ENCODE measurements at regions not wholly inside any gene's neighbourhood (a gene's known extent, or its start where the extent isn't known, plus 50 kb on each side); places are given as distances from the start of the nearest gene placed in this dataset.

- DNase-seq = no peak
Measured at GRCh38 chr1:17982197-17982596, 125.4 kb upstream of the IGSF21 start.

DNA sequence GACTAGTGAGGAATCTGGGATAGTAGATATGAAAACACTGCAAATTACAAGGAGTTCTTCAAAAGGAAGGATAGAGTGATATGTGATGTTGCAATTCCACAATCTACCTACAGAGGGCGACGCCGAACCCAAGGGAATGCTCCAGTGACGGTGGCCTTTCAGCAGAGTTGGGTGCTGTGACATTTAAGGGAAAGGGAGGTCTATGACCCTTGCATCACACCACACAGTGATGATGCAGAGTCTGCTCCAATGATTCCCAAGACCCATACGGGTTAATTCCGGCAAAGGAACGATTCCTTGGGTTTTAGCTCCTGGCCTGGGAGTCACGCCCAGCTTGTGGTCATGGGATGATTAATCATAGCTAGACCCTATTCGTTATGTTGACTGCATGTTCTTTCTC, 123.0 kb upstream of the IGSF21 start:
- DNase-seq = peak; percentile 60

- no peak for DNase-seq
Measured at GRCh38 chr1:17986156-17986555, 121.4 kb upstream of the IGSF21 start.

GRCh38 chr1:17990401-17990800, 117.2 kb upstream of the IGSF21 start:
- DNase-seq = no peak

GRCh38 chr1:17991996-17992395, 115.6 kb upstream of the IGSF21 start:
- DNase-seq = no peak

DNA sequence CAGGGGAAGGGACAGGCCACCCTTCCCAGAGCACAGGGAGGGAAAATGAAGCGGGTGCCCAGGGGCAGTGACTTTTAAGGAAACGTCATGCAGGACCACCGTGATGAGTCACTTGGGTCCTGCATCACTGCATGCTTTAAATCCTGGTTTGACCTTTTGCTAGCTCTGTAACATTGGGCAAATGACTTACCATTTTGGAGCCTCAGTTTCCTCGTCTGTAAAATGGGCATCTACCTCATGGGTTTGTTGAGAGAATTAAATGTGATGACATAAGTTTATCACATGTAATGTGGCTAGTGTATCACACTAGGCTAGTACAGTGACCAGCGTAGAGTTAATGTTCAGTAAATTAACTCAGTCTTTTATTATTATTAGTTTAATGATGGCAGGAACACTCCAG, 114.8 kb upstream of the IGSF21 start:
- DNase-seq = no peak

DNA sequence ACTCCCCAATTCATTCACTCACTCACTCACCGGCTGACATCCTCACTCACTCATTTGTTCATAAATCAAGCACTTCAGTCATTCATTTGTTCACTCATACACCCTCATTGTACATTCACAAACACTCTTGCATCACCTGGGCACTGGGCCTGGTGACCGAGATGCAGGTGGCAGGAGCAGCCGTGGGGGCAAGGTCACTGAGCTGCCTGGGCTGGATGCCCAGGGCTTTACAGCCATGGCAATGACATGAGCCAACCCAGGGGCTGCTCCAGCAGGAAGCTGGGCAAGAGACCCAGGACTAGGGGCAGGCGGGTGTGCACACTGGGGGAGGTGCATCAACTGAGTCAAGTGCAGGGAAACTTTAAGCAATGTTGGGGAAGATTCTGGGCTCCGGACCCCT, 113.6 kb upstream of the IGSF21 start:
- no peak for DNase-seq

DNA sequence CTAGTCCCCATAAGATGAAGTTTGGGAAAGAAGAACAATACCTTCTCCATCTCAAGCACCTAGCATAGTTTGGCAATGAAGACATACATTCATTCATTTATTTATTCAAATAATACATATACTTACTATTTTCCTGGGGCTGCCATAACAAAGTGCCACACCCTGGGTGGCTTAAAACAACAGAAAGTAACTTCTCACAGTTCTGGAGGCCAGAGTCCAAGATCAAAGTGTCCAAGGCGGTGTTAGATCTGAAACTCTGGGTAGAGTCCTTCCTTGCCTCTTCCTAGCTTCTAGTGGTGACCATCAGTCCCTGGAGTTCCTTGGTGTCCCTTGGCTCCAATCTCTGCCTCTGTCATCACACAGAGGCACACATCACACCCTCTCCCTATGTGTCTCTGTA, 112.1 kb upstream of the IGSF21 start:
- no peak for DNase-seq

DNA sequence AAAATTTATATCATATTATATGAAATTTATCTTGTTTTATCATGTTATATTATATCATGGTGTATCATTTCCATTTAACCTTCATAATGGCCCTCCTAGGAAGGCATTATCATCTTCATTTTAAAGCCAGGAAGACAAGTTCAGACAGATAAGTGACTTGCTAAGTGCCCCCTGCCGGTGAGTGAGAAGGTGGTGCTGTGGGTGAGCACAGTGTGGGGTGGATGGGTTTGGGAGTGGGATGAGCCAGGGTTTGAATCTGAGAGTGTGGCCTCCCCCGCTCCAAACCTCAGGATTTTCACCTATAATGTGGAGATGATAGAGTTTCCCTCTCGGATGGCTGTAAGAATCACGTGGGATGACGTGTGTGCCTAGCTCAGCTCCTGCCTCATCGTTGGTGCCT, 108.7 kb upstream of the IGSF21 start:
- DNase-seq = peak; percentile 18

- DNase-seq = no peak
Measured at GRCh38 chr1:17999884-18000283, 107.7 kb upstream of the IGSF21 start.

GRCh38 chr1:18001725-18002124, 105.9 kb upstream of the IGSF21 start:
- no peak for DNase-seq

DNA sequence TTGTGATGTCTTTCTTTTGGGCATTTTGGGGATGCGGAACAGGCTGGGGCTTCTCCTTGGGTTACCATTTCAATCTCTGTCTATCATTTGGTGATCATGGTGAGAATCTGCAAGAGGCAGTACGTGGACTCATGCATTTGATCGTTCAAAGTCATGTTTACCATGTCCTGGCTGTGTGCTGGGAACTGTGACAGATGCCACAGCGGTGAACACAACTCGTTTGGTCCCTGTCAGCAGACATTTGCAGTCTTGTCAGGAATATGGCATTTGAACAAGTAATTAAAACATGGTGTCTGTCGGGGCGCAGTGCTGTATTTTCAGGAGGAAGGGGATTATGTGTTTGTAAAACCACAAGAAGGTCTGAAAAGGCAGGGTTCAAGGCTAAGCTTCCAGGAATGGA, 103.3 kb upstream of the IGSF21 start:
- DNase-seq = no peak

GRCh38 chr1:18005238-18005637, 102.4 kb upstream of the IGSF21 start:
- DNase-seq = no peak

DNA sequence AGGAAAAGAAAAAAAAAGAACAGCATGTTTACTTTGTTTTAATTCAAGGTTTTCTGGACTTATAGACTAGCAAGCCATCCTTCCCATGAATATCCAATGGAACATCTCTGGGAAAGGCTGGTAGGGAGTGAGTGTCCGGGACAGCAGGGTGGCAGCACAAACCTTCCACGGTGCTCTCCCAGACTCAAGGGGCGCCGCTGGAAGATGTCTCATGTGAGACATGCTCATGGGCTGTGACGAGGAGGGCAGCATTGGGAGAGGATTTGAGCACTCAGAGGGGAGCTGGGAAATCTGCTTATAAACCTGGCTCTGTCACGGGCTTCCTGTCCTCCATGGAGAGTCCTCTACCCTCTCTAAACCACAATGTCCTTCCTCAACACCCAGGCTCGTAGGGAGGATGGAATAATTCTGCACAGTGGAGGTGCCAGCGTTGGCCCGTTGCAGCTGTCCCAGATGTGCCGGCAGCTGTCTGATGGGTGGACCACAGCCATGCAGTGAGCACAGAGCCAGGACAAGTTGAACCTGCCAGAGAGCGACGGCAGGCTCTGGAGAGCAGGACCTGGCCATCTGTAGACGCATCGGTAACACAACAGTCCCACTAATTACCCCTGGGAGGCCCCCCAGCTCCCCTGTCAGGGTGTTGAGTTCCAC, 100.1 kb upstream of the IGSF21 start:
- no peak for DNase-seq

DNA sequence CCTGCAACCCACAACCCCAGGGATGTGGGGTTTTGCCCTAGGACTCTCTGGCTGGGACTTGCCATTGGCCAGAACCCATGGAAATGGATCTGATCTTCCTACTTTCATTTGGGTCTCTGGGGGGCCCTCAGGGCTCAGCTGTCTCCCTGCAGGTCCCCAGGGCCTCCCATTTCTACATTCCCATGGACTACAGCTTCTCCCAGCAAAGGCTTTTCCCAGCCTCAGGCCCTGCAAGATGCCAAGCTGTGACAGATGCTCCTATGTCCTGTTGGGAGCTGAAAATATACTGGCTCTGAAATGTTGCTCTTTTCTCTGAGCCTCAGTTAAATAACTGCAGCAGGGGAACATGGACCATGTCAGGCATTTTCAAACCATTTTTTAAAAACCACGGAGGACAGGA, 99.5 kb upstream of the IGSF21 start:
- no peak for DNase-seq

GRCh38 chr1:18009055-18009454, 98.5 kb upstream of the IGSF21 start:
- DNase-seq = no peak

DNA sequence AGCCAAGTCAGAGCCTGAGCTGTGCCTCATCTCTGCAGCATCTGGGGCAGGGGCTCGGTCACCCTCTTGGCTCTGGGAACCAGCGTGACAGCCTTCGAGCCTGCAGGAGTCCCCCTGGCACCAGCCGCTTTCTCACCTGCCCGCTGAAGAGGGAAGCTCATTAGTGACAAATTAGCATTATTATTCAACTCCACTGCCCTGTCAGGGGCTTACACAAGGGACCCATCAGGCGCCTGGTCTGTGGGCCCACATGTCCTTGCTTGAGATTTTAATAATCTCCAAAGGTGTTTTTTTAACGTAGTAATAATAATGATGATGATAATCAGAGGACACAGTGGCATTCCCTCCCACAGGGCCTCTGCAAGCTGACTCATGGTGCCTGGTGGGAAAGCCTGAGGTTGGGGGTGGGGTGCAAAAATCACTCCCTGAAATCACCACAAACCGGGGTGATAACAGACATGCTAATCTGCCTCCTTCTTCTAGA, 98.1 kb upstream of the IGSF21 start:
- no peak for DNase-seq

DNA sequence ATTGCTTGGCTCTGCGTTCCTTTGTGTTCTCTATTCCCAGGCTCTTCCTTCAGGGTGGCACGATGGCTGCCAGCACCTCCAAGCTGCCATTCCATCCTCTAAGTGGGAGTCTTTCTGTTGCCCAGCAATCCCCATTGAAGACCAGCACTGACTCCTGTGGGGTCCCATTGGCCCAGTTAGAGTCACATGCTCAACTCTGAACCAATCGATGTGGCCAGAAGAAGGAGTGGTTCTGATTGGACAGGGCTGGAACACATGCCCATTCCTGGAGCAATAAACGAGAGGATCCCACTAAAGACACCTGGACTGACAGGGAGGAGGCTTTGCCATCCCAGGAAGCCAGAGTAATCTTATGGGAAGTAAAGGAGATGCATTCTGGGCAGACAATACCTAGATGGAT, 97.2 kb upstream of the IGSF21 start:
- no peak for DNase-seq

DNA sequence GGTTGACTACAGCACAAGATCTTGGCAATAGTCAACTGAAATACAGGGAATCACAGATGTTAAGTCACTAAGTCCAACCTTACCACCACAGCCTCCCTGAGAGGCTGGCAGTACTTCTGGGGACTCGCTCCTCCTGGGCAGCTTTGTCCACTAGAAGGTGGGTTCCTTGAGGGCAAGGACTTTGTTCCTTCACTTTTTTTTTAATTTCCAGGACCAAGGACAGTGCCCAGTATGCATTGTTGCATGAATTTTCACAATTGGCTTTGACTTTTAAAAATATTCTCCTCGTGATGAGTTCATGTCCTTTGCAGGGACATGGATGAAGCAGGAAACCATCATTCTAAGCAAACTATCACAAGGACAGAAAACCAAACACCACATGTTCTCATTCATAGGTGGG, 96.7 kb upstream of the IGSF21 start:
- peak; percentile 12 for DNase-seq

GRCh38 chr1:18011703-18012102, 95.9 kb upstream of the IGSF21 start:
- DNase-seq = no peak

GRCh38 chr1:18012686-18013085, 94.9 kb upstream of the IGSF21 start:
- DNase-seq = no peak

DNA sequence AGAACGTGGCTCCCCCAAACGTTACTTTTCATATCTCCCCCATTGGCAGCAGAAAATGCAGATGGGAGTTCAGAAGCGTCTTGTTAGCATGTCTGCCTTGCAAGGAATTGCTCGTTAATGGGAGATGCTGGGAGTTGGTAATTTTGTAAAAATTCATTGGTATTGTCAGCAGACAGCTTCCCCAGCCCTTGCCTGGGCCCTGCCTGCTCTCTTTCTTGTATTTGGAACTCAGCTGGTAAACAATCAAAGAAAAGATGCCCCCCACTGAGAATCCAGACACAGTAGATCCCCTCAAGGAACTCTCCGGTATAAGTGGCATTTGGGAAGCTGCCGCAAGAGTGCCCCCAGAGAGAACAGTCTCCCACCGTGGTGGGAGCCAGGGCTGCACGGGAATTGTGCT, 94.4 kb upstream of the IGSF21 start:
- no peak for DNase-seq

- DNase-seq = no peak
Measured at GRCh38 chr1:18015719-18016118, 91.9 kb upstream of the IGSF21 start.

- no peak for DNase-seq
Measured at GRCh38 chr1:18018366-18018765, 89.2 kb upstream of the IGSF21 start.

DNA sequence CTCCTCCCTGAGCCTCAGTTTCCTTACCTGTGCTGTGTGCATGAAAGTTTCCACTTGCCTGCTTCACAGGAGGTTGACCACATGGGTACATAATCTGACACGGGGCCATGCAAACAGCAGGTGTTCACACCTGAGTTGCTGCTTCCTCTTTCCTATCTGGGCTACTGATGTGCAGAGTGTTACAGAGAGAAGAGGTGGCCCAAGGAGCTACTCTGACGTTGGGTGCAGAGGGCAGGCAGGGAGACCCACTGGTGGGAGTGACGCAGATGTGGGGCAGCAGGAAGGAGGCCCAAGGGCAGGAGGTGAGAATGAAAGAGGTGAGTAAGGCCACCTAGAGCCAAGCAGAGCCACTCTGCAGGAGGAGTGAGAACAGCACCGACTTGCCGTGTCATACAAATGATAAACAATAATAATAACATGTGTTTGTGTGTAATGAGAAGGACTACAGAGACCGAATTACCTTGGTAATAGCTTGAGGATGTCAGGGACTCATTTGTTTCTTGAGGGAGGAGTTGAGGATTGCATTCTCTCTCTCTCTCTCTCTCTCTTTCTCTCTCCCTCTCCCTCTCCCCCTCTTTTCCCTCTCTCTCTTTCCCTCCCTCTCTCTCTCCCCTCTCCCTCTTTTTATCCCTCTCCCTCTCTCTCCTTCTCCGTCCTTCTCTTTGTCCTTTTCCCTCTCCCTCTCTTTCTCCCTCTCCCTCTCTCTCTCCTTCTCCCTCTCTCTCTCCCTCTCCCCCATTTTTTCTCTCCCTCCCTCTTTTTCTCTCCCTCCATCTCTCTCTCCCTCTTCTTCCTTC, 87.4 kb upstream of the IGSF21 start:
- no peak for DNase-seq
